GM19043 (cell line): ENCODE measurements at regions not wholly inside any gene's neighbourhood (a gene's known extent, or its start where the extent isn't known, plus 50 kb on each side); places are given as distances from the start of the nearest gene placed in this dataset.
"Not testable (repeated sequence)": the region's sequence is repeated elsewhere in the genome, so short reads cannot be mapped to it uniquely, and the experiment has no call there.

Experiments used
- ATAC-seq: cut with Tn5 transposase; IDR thresholded peaks from one replicate; pipeline ENCODE4 v1.9.1; 2021; ENCODE audit warnings: low read depth; ENCODE audit not compliant: unreplicated experiment

GRCh38 chr1:29426701-29427279 lies 190.5 kb downstream of the PTPRU start:
- no peak for ATAC-seq

- ATAC-seq: no peak
Observed at GRCh38 chr1:29425631-29426030, 189.3 kb downstream of the PTPRU start.

- no peak for ATAC-seq
Observed at GRCh38 chr1:29424266-29424665, 187.9 kb downstream of the PTPRU start.

- ATAC-seq: no peak
Observed at GRCh38 chr1:29420202-29420601, 183.9 kb downstream of the PTPRU start.

- ATAC-seq: no peak
Observed at GRCh38 chr1:29417971-29418370, 181.6 kb downstream of the PTPRU start.

- ATAC-seq: no peak
Observed at GRCh38 chr1:29417147-29417858, 181.0 kb downstream of the PTPRU start.

GRCh38 chr1:29416267-29417146 lies 180.2 kb downstream of the PTPRU start:
- no peak for ATAC-seq

- ATAC-seq: no peak
Observed at GRCh38 chr1:29415861-29416260, 179.5 kb downstream of the PTPRU start.

- ATAC-seq: no peak
Observed at GRCh38 chr1:29415156-29415830, 179.0 kb downstream of the PTPRU start.

GRCh38 chr1:29414086-29414485 lies 177.8 kb downstream of the PTPRU start:
- no peak for ATAC-seq

GRCh38 chr1:29413661-29414060 lies 177.3 kb downstream of the PTPRU start:
- ATAC-seq: no peak

GRCh38 chr1:29412591-29412990 lies 176.3 kb downstream of the PTPRU start:
- no peak for ATAC-seq

GRCh38 chr1:29410476-29410875 lies 174.2 kb downstream of the PTPRU start:
- ATAC-seq: no peak

GRCh38 chr1:29409616-29410015 lies 173.3 kb downstream of the PTPRU start:
- no peak for ATAC-seq

GRCh38 chr1:29408831-29409605 lies 172.7 kb downstream of the PTPRU start:
- ATAC-seq: no peak

- ATAC-seq: no peak
Observed at GRCh38 chr1:29406814-29407213, 170.5 kb downstream of the PTPRU start.

GRCh38 chr1:29400203-29400602 lies 163.9 kb downstream of the PTPRU start:
- not testable (repeated sequence) for ATAC-seq

GRCh38 chr1:29399465-29399864 lies 163.1 kb downstream of the PTPRU start:
- no peak for ATAC-seq

GRCh38 chr1:29398431-29398830 lies 162.1 kb downstream of the PTPRU start:
- ATAC-seq: no peak

GRCh38 chr1:29397981-29398380 lies 161.7 kb downstream of the PTPRU start:
- ATAC-seq: no peak
